MM.1S (cell line): ENCODE measurements at regions not wholly inside any gene's neighbourhood (a gene's known extent, or its start where the extent isn't known, plus 50 kb on each side); places are given as distances from the start of the nearest gene placed in this dataset.

ENCODE experiments used
- DNase-seq: peaks from one replicate; pipeline ENCODE4 v3.0.0-alpha.2; 2015
- H2AFZ ChIP-seq: fragments of 300-600 bp; sonication (generic); 2 replicates; pipeline ENCODE4 v1.6.0; 2016; ENCODE audit warnings: antibody characterized with exemption, low read length
- H3F3A ChIP-seq: fragments of 300-600 bp; sonication (generic); 2 replicates; pipeline ENCODE4 v1.6.1; 2016; ENCODE audit warnings: mild to moderate bottlenecking, antibody characterized with exemption, low read length, moderate library complexity, mixed read lengths; ENCODE audit not compliant: insufficient read depth
- H3K27ac ChIP-seq: fragments of 300-600 bp; sonication (generic); 2 replicates; pipeline ENCODE4 v1.5.1; 2016; ENCODE audit warnings: mild to moderate bottlenecking, low read length
- H3K27me3 ChIP-seq: fragments of 300-600 bp; sonication (generic); replicated peaks from 2 replicates; pipeline ENCODE4 v1.6.0; 2016; ENCODE audit warnings: low read length; ENCODE audit not compliant: insufficient read depth
- H3K36me3 ChIP-seq: fragments of 300-600 bp; sonication (generic); replicated peaks from 2 replicates; pipeline ENCODE4 v1.6.1; 2016; ENCODE audit warnings: mild to moderate bottlenecking, low read length, mixed read lengths; ENCODE audit not compliant: insufficient read depth
- H3K4me1 ChIP-seq: fragments of 300-600 bp; sonication (generic); 2 replicates; pipeline ENCODE4 v1.6.1; 2016; ENCODE audit warnings: low read length, mixed read lengths
- H3K4me2 ChIP-seq: fragments of 300-600 bp; sonication (generic); 2 replicates; pipeline ENCODE4 v1.6.0; 2016; ENCODE audit warnings: low read depth, low read length
- H3K4me3 ChIP-seq: fragments of 300-600 bp; sonication (generic); 2 replicates; pipeline ENCODE4 v1.5.1; 2016; ENCODE audit warnings: low read length, mixed read lengths
- H3K79me2 ChIP-seq: fragments of 300-600 bp; sonication (generic); 2 replicates; pipeline ENCODE4 v1.6.1; 2016; ENCODE audit warnings: mixed run types, low read length, mixed read lengths
- H3K9ac ChIP-seq: fragments of 300-600 bp; sonication (generic); 2 replicates; pipeline ENCODE4 v1.6.1; 2016; ENCODE audit warnings: low read length, mixed read lengths
- H3K9me2 ChIP-seq: fragments of 300-600 bp; sonication (generic); replicated peaks from 2 replicates; pipeline ENCODE4 v1.6.1; 2016; ENCODE audit warnings: mild to moderate bottlenecking, low read length, mixed read lengths; ENCODE audit not compliant: insufficient read depth
- H3K9me3 ChIP-seq: fragments of 300-600 bp; sonication (generic); replicated peaks from 2 replicates; pipeline ENCODE4 v1.6.1; 2016; ENCODE audit warnings: mild to moderate bottlenecking, low read length, mixed read lengths; ENCODE audit not compliant: insufficient read depth
- H4K20me1 ChIP-seq: fragments of 300-600 bp; sonication (generic); 2 replicates; pipeline ENCODE4 v1.6.1; 2016; ENCODE audit warnings: mild to moderate bottlenecking, low read length, moderate library complexity, mixed read lengths; ENCODE audit not compliant: insufficient read depth
- EZH2 ChIP-seq: fragments of 300-600 bp; sonication (generic); optimal IDR thresholded peaks from 2 replicates; pipeline ENCODE3; 2017; ENCODE audit warnings: low read depth, mild to moderate bottlenecking, antibody characterized with exemption, low read length, mixed read lengths
- EZH2phosphoT487 ChIP-seq: fragments of 300-600 bp; sonication (generic); IDR thresholded peaks from 2 replicates; pipeline ENCODE4 v1.6.1; 2018; ENCODE audit warnings: antibody characterized with exemption, low read length
- TF ChIP-seq, protein P1 (sequence below): fragments of 300-600 bp; sonication (generic); IDR thresholded peaks from 2 replicates; pipeline ENCODE4 v1.5.1; 2016; ENCODE audit warnings: antibody characterized with exemption, low read length, mixed read lengths

GRCh38 chr2:220539481-220539880 is 912.1 kb downstream of the SLC4A3 start:
- no peak overlapping the region for H3K27ac ChIP-seq
- TF ChIP-seq EZH2 (no peak), EZH2phosphoT487 (no peak)
- TF ChIP-seq, protein P1, sequence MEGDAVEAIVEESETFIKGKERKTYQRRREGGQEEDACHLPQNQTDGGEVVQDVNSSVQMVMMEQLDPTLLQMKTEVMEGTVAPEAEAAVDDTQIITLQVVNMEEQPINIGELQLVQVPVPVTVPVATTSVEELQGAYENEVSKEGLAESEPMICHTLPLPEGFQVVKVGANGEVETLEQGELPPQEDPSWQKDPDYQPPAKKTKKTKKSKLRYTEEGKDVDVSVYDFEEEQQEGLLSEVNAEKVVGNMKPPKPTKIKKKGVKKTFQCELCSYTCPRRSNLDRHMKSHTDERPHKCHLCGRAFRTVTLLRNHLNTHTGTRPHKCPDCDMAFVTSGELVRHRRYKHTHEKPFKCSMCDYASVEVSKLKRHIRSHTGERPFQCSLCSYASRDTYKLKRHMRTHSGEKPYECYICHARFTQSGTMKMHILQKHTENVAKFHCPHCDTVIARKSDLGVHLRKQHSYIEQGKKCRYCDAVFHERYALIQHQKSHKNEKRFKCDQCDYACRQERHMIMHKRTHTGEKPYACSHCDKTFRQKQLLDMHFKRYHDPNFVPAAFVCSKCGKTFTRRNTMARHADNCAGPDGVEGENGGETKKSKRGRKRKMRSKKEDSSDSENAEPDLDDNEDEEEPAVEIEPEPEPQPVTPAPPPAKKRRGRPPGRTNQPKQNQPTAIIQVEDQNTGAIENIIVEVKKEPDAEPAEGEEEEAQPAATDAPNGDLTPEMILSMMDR: no peak
- no peaks in the 10 kb centered on the region for H3K79me2 ChIP-seq
- H3K9ac ChIP-seq: no peak overlapping the region
- H2AFZ ChIP-seq: no peak overlapping the region
- H3K4me3 ChIP-seq: no peak overlapping the region
- no peak overlapping the region for H3K4me2 ChIP-seq
- H3K9me3 ChIP-seq: no peaks in the 10 kb centered on the region
- no peaks in the 10 kb centered on the region for H3K36me3 ChIP-seq
- H3K9me2 ChIP-seq: no peaks in the 10 kb centered on the region
- no peaks in the 10 kb centered on the region for H4K20me1 ChIP-seq
- H3F3A ChIP-seq: no peaks in the 10 kb centered on the region
- H3K27me3 ChIP-seq: no peaks in the 10 kb centered on the region
- H3K4me1 ChIP-seq: no peaks in the 10 kb centered on the region
- no peak for DNase-seq

DNA sequence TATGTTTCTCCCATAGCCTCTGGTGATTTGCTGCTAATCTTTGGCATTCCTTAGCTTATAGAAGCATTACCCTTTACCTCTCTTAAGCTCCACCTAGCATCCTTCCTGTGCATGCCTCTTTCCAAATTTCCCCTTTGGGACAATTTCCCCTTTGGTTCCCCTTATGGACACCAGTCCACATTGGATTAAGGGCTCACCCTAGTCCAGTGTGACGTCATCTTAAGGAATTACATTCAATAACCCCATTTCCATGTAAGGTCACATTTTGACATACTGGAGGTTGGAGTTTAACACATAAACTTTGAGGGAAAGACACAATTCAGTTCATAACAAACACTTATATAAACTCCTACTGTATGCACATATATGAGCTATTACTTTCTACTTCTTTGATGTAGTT is 916.6 kb downstream of the SLC4A3 start:
- no peak overlapping the region for H3K27ac ChIP-seq
- H3K9me2 ChIP-seq: no peaks in the 10 kb centered on the region
- DNase-seq: no peak
- H3K4me1 ChIP-seq: no peaks in the 10 kb centered on the region
- no peaks in the 10 kb centered on the region for H3K9me3 ChIP-seq
- H3K36me3 ChIP-seq: no peaks in the 10 kb centered on the region
- no peak overlapping the region for H2AFZ ChIP-seq
- H3K4me2 ChIP-seq: no peak overlapping the region
- no peak overlapping the region for H3K9ac ChIP-seq
- H3K27me3 ChIP-seq: no peaks in the 10 kb centered on the region
- H3K4me3 ChIP-seq: no peak overlapping the region
- H3K79me2 ChIP-seq: no peaks in the 10 kb centered on the region
- TF ChIP-seq EZH2 (no peak), EZH2phosphoT487 (no peak)
- TF ChIP-seq, protein P1: no peak
- H4K20me1 ChIP-seq: no peaks in the 10 kb centered on the region
- no peaks in the 10 kb centered on the region for H3F3A ChIP-seq

DNA sequence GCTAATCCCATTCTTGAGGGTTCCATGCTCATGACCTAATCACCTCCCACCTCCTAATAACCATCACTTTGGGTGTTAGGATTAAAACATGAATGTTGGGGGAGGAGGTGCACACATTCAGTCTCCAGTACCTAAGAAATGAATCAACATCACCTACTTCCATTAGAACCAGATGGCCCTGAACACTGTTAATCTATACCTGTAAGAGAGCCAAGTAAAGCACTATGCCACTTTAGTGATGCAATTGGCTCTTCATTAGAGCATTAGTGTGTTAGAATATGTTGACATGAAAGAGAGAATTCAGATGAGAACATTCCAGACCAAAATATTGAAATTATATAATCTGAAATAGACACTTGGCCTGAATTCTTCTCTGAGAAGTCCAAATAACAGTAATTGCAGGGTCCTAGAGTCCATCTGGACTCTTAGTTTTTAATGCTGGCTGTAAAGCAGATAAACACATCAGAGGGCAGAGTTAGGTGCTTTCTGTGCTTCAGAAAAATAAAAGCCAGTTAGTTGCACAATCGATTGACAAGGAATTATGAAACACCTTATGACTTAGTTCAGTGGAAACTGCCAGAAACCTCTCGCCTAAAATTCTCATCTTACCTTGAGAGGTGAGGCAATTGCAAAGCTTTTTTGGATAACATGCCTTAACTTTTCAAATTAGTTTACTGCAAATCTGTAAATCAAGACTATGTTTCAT is 923.7 kb downstream of the SLC4A3 start:
- TF ChIP-seq EZH2 (no peak), EZH2phosphoT487 (no peak)
- TF ChIP-seq, protein P1: no peak
- Histone ChIP-seq H3K27me3 (no peaks in the 10 kb centered on the region), H4K20me1 (no peaks in the 10 kb centered on the region), H3K9me3 (no peaks in the 10 kb centered on the region), H3K4me2 (no peak overlapping the region), H3K4me1 (no peaks in the 10 kb centered on the region), H2AFZ (no peak overlapping the region), H3K27ac (no peak overlapping the region), H3K36me3 (no peaks in the 10 kb centered on the region), H3K4me3 (no peak overlapping the region), H3K79me2 (no peaks in the 10 kb centered on the region), H3K9ac (no peak overlapping the region), H3F3A (no peaks in the 10 kb centered on the region), H3K9me2 (no peaks in the 10 kb centered on the region)
- DNase-seq: no peak
